ENCODE measurements at regions not wholly inside any gene's neighbourhood (a gene's known extent, or its start where the extent isn't known, plus 50 kb on each side); places are given as distances from the start of the nearest gene placed in this dataset.
"Not testable (repeated sequence)": the region's sequence is repeated elsewhere in the genome, so short reads cannot be mapped to it uniquely, and the experiment has no call there.

- H3K27me3 ChIP-seq (ENCODE audit: insufficient read depth, low read depth, severe bottlenecking): no peaks in the 10 kb centered on the region
- no peaks in the 10 kb centered on the region for H3K36me3 ChIP-seq
- no peaks in the 10 kb centered on the region for H3K9me3 ChIP-seq (ENCODE audit: severe bottlenecking)
- no peak for TF ChIP-seq CTCF (IDR thresholded peaks at IDR 0.05; ENCODE audit: low read depth, low read length)
- no peak overlapping the region for H3K27ac ChIP-seq
- DNase-seq: no peak
- H3K4me3 ChIP-seq (ENCODE audit: low read depth, low read length): no peak overlapping the region
These were observed 364.4 kb upstream of the INTU start for GRCh38 chr4:127268367-127268766.

- not testable (repeated sequence) for H3K27me3 ChIP-seq (ENCODE audit: insufficient read depth, low read depth, severe bottlenecking); H3K4me3 ChIP-seq (ENCODE audit: low read depth, low read length); DNase-seq; H3K36me3 ChIP-seq; H3K27ac ChIP-seq; H3K9me3 ChIP-seq (ENCODE audit: severe bottlenecking)
These were observed 355.7 kb upstream of the INTU start for GRCh38 chr4:127277023-127277422.

- Histone ChIP-seq H3K36me3 (no peaks in the 10 kb centered on the region), H3K4me3 (ENCODE audit: low read depth, low read length) (no peak overlapping the region), H3K27ac (no peak overlapping the region), H3K27me3 (ENCODE audit: insufficient read depth, low read depth, severe bottlenecking) (no peaks in the 10 kb centered on the region), H3K9me3 (ENCODE audit: severe bottlenecking) (no peaks in the 10 kb centered on the region)
- no peak for DNase-seq
- no peak for TF ChIP-seq CTCF (IDR thresholded peaks at IDR 0.05; ENCODE audit: low read depth, low read length)
These were observed 348.5 kb upstream of the INTU start for GRCh38 chr4:127284236-127284635.

- H3K9me3 ChIP-seq (ENCODE audit: severe bottlenecking): peaks cover 9% of the 10 kb centered on the region
- no peaks in the 10 kb centered on the region for H3K27me3 ChIP-seq (ENCODE audit: insufficient read depth, low read depth, severe bottlenecking)
- H3K4me3 ChIP-seq (ENCODE audit: low read depth, low read length): no peak overlapping the region
- no peak for DNase-seq
- H3K36me3 ChIP-seq: no peaks in the 10 kb centered on the region
- no peak overlapping the region for H3K27ac ChIP-seq
- no peak for TF ChIP-seq CTCF (IDR thresholded peaks at IDR 0.05; ENCODE audit: low read depth, low read length)
These were observed 341.4 kb upstream of the INTU start for GRCh38 chr4:127291316-127291715.

- TF ChIP-seq CTCF (IDR thresholded peaks at IDR 0.05; ENCODE audit: low read depth, low read length): no peak
- no peak overlapping the region for H3K4me3 ChIP-seq (ENCODE audit: low read depth, low read length)
- H3K27me3 ChIP-seq (ENCODE audit: insufficient read depth, low read depth, severe bottlenecking): no peaks in the 10 kb centered on the region
- DNase-seq: no peak
- H3K36me3 ChIP-seq: no peaks in the 10 kb centered on the region
- H3K9me3 ChIP-seq (ENCODE audit: severe bottlenecking): peaks cover 9% of the 10 kb centered on the region
- H3K27ac ChIP-seq: no peak overlapping the region
These were observed 339.3 kb upstream of the INTU start for GRCh38 chr4:127293496-127293895.

- H3K27ac ChIP-seq: no peak overlapping the region
- no peak for TF ChIP-seq CTCF (IDR thresholded peaks at IDR 0.05; ENCODE audit: low read depth, low read length)
- no peak for DNase-seq
- H3K9me3 ChIP-seq (ENCODE audit: severe bottlenecking): peaks cover 2% of the 10 kb centered on the region
- H3K36me3 ChIP-seq: no peaks in the 10 kb centered on the region
- no peak overlapping the region for H3K4me3 ChIP-seq (ENCODE audit: low read depth, low read length)
- no peaks in the 10 kb centered on the region for H3K27me3 ChIP-seq (ENCODE audit: insufficient read depth, low read depth, severe bottlenecking)
These were observed 328.4 kb upstream of the INTU start for GRCh38 chr4:127304356-127304755.
